CD4-positive, alpha-beta T cell treated with Interleukin-6 for 4 hours (primary cell): ENCODE measurements at regions not wholly inside any gene's neighbourhood (a gene's known extent, or its start where the extent isn't known, plus 50 kb on each side); places are given as distances from the start of the nearest gene placed in this dataset.
"Not testable (repeated sequence)": the region's sequence is repeated elsewhere in the genome, so short reads cannot be mapped to it uniquely, and the experiment has no call there.

Experiments
- DNase-seq: peaks from one replicate; pipeline ENCODE4 v3.0.0-alpha.2; 2020; ENCODE audit warnings: mixed read lengths

DNA sequence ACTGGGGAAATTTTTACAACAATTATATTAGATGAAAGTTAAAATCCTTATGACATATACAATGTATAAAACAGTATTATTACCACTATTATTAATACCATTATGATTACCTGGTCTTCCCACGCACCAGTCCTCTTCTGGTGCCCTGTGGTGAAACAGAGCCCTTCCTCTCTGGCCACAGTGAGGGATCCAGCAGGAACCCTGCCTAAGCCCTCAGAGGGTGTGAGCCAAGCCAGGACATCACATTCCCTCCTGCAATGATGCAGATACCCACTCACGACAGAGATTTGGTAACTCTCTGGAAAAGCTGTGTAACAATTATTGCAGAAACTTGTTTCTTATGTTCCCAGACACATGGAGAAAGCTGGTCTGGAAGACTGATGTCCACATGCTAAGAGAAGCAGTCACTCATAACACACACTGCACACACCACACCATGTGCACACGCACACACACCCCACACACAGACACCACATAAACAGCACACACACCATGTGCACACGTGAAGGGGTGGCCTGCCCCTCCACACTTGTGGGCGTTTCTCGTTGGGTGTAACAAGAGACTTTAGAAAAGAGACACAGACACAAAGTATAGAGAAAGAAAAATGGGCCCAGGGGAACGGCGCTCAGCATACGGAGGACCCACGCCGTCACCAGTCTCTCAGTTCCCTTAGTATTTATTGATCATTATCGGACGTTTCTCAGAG lies 1373.8 kb upstream of the DEFB115 start:
- DNase-seq = not testable (repeated sequence)

- DNase-seq = not testable (repeated sequence)
These were observed 1373.1 kb upstream of the DEFB115 start for GRCh38 chr20:29884322-29884721.

DNA sequence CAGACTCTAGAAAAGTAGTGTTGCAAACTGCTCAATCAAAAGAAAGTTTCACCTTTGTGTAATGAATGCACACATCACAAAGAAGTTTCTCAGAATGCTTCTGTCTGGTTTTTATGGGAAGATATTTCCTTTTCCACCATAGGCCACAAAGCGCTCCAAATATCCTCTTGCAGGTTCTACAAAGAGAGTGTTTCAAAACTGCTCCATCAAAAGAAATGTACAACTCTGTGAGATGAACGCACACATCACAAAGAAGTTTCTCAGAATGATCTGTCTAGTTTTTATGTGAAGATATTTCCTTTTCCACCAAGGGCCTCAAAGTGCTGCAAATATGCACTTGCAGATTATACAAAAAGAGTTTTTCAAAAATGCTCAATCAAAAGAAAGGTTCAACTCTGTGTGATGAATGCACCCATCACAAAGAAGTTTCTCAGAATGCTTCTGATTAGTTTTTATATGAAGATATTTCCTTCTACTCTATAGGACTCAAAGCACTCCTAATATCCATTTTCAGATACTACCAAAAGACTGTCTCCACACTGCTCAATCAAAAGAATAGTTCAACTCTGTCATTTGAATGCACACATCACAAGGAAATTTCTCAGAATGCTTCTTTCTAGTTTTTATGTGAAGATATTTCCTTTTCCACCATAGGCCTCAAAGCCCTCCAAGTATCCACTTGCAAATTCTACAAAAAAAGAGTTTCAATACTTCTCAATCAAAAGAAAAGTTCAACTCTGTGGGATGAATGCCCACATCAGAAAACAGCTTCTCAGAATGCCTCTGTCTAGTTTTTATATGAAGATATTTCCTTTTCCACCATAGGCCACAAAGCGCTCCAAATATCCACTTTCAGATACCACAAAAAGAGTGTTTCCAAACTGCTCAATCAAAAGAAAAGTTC lies 1371.9 kb upstream of the DEFB115 start:
- DNase-seq = not testable (repeated sequence)

DNA sequence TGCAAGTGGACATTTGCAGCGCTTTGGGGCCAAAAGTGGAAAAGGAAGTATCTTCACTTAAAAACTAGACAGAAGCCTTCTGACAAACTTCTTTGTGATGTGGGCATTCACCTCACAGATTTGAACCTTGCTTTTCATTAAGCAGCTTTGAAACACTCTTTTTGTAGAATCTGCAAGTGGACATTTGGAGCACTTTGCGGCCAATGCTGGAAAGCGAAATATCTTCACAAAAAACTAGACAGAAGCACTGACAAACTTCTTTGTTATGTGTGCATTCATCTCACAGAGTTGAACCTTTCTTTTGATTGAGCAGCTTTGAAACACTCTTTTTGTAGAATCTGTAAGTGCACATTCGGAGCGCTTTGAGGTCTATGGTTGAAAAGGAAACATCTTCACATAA lies 1365.9 kb upstream of the DEFB115 start:
- not testable (repeated sequence) for DNase-seq
